ENCODE measurements at regions not wholly inside any gene's neighbourhood (a gene's known extent, or its start where the extent isn't known, plus 50 kb on each side); places are given as distances from the start of the nearest gene placed in this dataset.

GRCh38 chr15:35673093-35673684, 127.2 kb upstream of the DPH6 start:
- DNase-seq (no peak), ATAC-seq (ENCODE audit: low read depth) (no peak)
- 73% methylated on average over 2 of the region's 9 CpGs; no CpG with 5 or more reads in 1 of the 2 experiments for WGBS, 2 experiments (ENCODE audit: extremely low coverage in 2 of 2, insufficient read length in 1 of 2)
- H2AK9ac ChIP-seq (replicated peaks; ENCODE audit: low read depth, low read length, poor library complexity): no peak overlapping the region
- H3K27me3 ChIP-seq (ENCODE audit: control insufficient read depth, insufficient read depth, low read length): no peaks in the 10 kb centered on the region
- no peak overlapping the region for H2AK5ac ChIP-seq (ENCODE audit: low read depth, low read length)
- no peak overlapping the region for H2AFZ ChIP-seq (replicated peaks; ENCODE audit: low read length, poor library complexity)
- intact Hi-C loops (cut with micrococcal nuclease): no loop called here
- H3K23ac ChIP-seq (ENCODE audit: low read depth, low read length): no peak overlapping the region
- H4K8ac ChIP-seq (ENCODE audit: low read depth in 2 of 2, low read length in 2 of 2): no peak overlapping the region
- peaks cover 5% of the 10 kb centered on the region for H3K4me1 ChIP-seq (ENCODE audit: control insufficient read depth, insufficient read depth, low read length)
- in situ Hi-C loops (cut with MboI; ENCODE audit: low sequenced_read_pairs): no loop called here
- H3K4me2 ChIP-seq (ENCODE audit: low read depth, low read length): no peak overlapping the region
- H2BK120ac ChIP-seq (ENCODE audit: low read depth, low read length): no peak overlapping the region
- no peak overlapping the region for H4K5ac ChIP-seq (ENCODE audit: low read depth, low read length)
- no peaks in the 10 kb centered on the region for H3K36me3 ChIP-seq (ENCODE audit: control insufficient read depth, insufficient read depth, low read length)
- H3K9me1 ChIP-seq (ENCODE audit: insufficient read depth, low read length): peaks cover 4% of the 10 kb centered on the region
- no peak overlapping the region for H3K27ac ChIP-seq (ENCODE audit: insufficient read depth, low read length)
- H2BK5ac ChIP-seq (ENCODE audit: low read depth, low read length, poor library complexity, severe bottlenecking): no peak overlapping the region
- H4K20me1 ChIP-seq (ENCODE audit: insufficient read depth, low read length): no peaks in the 10 kb centered on the region
- H4K91ac ChIP-seq (ENCODE audit: insufficient read depth, low read depth, low read length): no peak overlapping the region
- CTCF ChIA-PET: no interaction called here
- no peak for TF ChIP-seq RCOR1 (IDR thresholded peaks at IDR 0.05; ENCODE audit: insufficient replicate concordance, low read length)
- no peak for TF ChIP-seq CEBPB (IDR thresholded peaks at IDR 0.05; ENCODE audit: low read depth, low read length)
- TF ChIP-seq CTCF (conservative IDR thresholded peaks at IDR 0.05; ENCODE audit: low read depth, low read length): no peak
- TF ChIP-seq CHD1 (IDR thresholded peaks at IDR 0.05; ENCODE audit: low read depth, low read length): no peak
- no peak for TF ChIP-seq NFE2L2 (IDR thresholded peaks at IDR 0.05; ENCODE audit: low read depth, low read length)
- no peak for TF ChIP-seq SMC3 (IDR thresholded peaks at IDR 0.05; ENCODE audit: low read depth, low read length)
- TF ChIP-seq, protein P1, sequence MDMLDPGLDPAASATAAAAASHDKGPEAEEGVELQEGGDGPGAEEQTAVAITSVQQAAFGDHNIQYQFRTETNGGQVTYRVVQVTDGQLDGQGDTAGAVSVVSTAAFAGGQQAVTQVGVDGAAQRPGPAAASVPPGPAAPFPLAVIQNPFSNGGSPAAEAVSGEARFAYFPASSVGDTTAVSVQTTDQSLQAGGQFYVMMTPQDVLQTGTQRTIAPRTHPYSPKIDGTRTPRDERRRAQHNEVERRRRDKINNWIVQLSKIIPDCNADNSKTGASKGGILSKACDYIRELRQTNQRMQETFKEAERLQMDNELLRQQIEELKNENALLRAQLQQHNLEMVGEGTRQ (IDR thresholded peaks at IDR 0.05; ENCODE audit: low read depth, low read length): no peak
- no peak for TF ChIP-seq RAD21 (IDR thresholded peaks at IDR 0.05; ENCODE audit: low read length)
- no peak for TF ChIP-seq BHLHE40 (IDR thresholded peaks at IDR 0.05; ENCODE audit: low read depth, low read length)
- H3K79me1 ChIP-seq (ENCODE audit: low read depth in 1 of 2, low read length in 2 of 2): no peaks in the 10 kb centered on the region
- POLR2A ChIA-PET (ENCODE audit: unreplicated experiment): no interaction called here
- no peak overlapping the region for H3K9ac ChIP-seq (ENCODE audit: low read depth, low read length)
- no peak overlapping the region for H2BK15ac ChIP-seq (ENCODE audit: low read depth, low read length)
- dilution Hi-C loops (cut with HindIII; ENCODE audit: low sequenced_read_pairs, unreplicated experiment): no loop called here
- no peak overlapping the region for H3K14ac ChIP-seq (replicated peaks; ENCODE audit: low read depth, low read length)
- no peaks in the 10 kb centered on the region for H3K9me3 ChIP-seq (ENCODE audit: control insufficient read depth, insufficient read depth, low read length)
- H3K18ac ChIP-seq (ENCODE audit: low read depth, low read length): no peak overlapping the region
- no peak overlapping the region for H3K4me3 ChIP-seq (ENCODE audit: insufficient read depth, low read depth, low read length)
- no TSS peak for BruUV-seq (replicated peaks)
- H3K56ac ChIP-seq (ENCODE audit: extremely low read depth, insufficient read depth, low read length): no peak overlapping the region
- H3K4ac ChIP-seq (ENCODE audit: low read depth, low read length): no peak overlapping the region
- H2BK20ac ChIP-seq (ENCODE audit: low read depth, low read length): 0 out of 2 replicates have a peak overlapping the region, but pooled peaks have one; percentile 21

Measured in IMR-90 (cell line).